GM21528 (cell line): ENCODE measurements at regions not wholly inside any gene's neighbourhood (a gene's known extent, or its start where the extent isn't known, plus 50 kb on each side); places are given as distances from the start of the nearest gene placed in this dataset.

Source experiments
- ATAC-seq: cut with Tn5 transposase; IDR thresholded peaks from one replicate; pipeline ENCODE4 v1.9.1; 2021; ENCODE audit warnings: mild to moderate bottlenecking, moderate library complexity; ENCODE audit not compliant: unreplicated experiment, low FRiP score

DNA sequence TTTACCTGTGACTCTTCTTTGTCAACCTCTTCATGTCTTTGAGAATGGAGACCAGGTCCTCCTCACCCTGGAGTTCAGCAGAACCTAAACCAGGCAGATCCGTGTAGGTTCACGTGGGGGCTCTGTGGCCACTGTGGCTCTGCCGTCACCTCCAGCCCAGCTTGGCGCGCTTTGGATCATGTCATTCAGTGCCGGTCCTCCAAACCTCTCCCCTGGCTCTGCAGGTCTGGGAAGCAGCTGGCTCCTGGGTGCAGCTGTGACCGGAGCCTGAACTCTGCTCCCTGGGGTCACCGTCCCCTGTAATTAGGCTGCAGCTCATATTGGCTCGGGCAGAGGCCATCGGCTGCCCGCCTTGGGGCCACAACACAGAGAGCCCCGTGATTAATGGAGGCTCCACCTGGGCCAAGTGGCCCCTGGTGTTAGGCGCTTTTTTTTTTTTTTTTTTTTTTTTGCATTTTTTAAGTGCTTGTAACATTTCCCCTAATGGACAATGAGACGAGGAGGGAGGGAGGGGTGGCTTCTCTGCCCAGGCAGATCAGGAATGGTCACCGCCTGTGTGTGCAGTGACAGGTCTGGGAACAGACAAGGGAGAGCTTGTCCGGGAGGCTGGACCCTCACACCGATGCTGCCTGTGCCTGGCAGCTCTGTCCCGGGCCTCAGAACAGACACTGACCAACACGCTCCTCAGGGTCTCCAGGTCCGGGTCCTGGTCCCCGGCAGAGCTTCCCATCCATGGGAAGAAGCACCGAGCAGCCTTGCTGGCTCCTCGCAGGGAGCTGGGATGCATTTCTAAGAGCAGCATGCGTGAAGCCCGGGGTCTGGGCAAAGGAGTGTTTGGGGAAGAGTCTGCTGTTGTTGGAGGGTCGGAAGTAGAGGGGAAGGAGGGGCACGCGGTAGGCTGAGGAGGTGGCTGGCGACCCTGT is 247.9 kb downstream of the SEC14L1 start:
- no peak for ATAC-seq

DNA sequence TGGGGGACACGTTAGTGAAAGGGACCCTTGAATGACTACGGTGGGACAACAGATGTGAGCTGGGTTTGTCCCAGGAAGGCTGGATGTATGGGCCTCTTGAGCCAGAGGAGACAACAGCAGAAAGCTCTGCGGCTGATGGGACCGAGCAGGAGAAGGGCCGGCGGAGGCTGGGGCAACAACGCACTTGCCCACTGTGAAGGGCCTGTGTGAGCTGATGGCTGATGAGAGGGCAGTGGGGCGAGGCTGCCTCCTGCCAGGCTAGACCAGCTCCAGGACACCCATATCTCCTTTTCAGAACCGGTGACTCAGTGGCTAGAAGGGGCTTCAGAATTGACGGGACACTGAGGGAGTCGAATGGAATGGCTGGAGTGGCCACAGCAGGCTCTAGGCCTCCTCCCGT is 250.1 kb downstream of the SEC14L1 start:
- no peak for ATAC-seq

DNA sequence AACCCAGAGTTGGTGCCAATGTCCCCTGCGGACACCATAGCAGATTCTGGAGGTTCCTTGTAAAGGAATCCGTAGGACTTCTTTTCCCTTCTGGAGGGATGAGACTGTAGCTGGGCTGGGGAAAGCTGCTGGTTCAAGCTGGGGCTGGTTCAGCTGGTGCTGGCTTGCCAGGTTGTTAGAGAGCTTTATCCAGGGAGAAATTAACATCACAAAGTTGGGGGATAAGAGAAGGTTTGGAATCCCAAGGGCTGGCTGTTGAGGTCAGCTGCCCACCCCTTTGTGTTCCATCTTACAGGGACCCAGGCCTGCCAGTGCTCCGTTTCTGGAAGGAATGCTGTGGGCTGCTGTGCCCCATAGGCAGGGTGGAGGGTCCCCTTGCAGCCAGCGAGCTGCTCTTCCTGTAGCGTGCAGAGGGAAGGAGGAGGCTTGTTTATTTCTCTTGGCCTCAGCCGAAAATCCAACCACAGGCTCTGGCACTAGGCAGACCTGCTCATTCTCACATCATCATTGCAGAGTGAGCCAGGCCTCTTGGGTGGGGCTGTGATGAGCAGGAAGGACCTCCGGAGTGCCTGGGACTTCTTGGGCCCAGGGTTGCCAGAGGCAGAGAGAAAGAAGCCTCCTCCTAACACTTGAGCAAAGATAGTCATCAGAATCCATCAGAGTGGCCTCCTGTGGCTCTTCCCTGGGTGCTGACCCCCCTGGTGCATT is 251.1 kb downstream of the SEC14L1 start:
- ATAC-seq = no peak

DNA sequence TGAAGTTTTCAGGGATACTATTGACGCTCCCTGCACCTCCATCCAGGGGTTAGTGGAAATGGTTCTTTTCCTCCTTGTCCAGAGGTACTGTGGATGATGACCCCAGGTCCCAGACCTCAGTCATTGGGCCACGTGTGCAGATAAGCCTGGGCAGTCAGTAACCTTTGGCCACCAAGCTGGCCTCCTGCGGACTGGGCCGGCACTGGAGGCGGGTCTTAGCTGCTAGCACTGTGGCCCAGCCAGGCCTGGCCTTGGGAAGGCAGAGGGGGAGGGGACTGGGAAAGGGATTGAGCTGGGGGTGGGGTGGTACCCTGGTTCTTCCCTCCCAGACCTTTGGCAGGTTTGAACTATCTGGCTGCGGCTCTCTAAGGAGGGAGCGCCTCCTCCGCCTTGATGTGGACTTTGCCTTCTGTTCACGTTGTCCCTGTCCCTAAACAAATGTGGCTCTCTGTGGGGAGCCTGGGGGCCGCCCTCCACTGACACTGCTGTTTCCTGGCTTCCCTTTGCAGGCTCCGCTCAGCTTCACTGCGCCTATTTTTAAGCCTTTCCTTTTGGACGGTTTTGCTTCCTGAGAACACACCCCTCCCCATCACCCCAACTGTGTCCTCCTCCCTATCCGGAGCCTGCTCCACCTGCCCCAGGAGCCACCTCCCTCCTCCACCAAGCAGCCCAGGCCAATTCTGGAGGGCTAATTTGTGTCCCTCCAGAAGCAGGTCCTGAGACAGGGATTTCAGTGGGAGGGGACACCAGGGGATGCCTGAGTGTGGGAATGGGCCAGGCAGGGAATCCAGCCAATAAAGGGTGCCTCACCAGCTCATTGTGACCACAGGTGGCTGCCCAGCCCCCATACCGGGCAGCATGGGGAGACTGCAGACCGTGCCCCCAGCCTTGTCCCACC is 251.9 kb downstream of the SEC14L1 start:
- ATAC-seq = no peak

- no peak for ATAC-seq
Measured at GRCh38 chr17:77393274-77393600, 252.5 kb downstream of the SEC14L1 start.

GRCh38 chr17:77393867-77394539 is 253.2 kb downstream of the SEC14L1 start:
- no peak for ATAC-seq

DNA sequence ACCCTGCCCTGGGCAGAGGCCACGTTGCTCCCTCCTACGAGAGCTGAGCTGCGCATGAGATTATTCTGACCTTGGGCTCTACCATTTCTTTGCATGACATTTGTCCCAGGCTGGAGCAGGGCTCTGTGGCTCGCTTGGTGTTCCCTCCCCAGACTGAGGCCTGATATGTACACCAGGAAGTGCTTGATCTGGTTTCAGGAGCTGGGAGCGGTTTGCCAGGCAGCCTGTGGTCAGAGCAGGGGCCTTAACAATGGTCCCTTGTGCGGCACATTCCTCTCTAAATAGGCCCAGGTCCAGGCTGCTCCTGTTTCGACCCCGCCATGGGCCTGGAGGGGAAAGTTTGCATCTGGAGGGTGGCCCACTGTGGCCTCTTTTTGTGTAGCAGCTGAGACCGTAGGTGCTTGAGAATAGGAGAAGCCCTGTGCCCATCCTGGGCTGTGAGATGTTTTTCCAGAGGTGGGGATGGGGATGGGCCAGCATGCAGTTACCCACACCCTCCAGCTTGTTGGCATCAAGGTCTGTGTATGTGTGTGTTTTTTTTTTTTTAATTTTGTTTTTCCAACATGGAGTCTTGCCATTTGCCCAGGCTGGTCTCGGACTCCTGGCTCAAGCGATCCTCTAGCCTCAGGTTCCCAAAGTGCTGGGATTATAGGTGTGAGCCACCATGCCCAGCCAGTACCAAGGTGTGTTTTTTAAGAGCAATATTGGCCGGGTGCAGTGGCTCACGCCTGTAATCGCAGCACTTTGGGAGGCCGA is 253.9 kb downstream of the SEC14L1 start:
- no peak for ATAC-seq

DNA sequence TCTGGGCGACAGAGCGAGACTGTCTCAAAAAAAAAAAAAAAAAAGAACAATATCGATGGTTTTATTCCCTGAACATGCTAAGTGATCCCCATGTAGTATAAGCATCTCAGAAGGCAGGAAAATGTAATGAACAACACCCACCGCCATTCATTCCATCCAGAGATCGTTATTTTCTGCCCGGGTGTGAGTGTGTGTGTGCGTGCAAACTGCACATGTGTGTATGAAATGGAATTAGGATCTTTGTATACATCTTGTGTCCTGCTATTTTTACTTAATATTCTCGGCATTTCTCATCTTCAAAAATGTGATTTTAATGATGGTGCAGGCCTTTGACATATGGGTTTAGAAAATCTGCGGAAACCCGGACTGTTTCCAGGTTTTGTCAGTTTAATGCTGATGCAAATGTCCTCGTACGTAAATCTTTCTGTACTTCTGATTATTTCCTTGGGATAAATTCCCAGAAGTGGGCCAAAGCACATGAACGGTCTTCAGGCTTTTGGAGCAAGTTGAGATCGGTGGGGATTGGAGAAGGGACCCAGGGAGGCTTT is 254.8 kb downstream of the SEC14L1 start:
- ATAC-seq = no peak

GRCh38 chr17:77396610-77397009 is 255.8 kb downstream of the SEC14L1 start:
- ATAC-seq = no peak

GRCh38 chr17:77398274-77398673 is 257.5 kb downstream of the SEC14L1 start:
- ATAC-seq = no peak

DNA sequence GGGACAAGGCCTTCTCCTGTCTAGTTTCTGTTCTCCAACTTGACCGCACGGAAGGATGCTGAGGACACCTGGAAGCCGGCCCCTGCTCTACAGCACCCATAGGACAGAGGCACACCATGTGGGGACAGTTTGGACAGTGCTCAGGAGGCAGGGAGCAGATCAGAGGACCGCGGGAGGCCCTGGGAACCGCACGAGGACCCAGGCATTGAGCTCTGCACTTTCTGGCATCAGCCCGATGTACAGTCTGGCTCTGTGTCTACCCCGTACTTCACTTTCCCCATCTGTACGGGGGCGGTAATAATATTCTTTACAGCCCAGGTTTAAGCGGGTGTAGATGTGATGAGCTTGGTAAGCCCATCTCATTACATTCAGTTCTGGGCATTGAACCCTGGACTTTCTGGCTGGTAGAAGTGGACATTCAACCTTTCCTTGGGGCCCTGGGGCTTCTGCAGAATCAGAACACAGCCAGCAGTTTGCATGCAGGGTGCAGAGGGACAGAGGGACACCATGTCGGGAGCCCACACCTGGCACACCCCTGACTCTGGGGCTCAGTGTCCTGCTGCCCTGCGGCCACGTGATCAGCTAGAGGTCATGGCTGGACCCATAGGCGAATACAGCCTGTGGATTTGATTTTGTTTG is 258.7 kb downstream of the SEC14L1 start:
- no peak for ATAC-seq

GRCh38 chr17:77400445-77400870 is 259.7 kb downstream of the SEC14L1 start:
- no peak for ATAC-seq

DNA sequence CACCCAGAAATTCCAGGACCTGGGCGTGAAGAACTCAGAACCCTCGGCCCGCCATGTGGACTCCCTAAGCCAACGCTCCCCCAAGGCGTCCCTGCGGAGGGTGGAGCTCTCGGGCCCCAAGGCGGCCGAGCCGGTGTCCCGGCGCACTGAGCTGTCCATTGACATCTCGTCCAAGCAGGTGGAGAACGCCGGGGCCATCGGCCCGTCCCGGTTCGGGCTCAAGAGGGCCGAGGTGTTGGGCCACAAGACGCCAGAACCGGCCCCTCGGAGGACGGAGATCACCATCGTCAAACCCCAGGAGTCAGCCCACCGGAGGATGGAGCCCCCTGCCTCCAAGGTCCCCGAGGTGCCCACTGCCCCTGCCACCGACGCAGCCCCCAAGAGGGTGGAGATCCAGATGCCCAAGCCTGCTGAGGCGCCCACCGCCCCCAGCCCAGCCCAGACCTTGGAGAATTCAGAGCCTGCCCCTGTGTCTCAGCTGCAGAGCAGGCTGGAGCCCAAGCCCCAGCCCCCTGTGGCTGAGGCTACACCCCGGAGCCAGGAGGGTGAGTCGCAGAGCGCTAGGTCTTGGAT is 261.5 kb downstream of the SEC14L1 start:
- no peak for ATAC-seq

GRCh38 chr17:77403854-77404253 is 263.1 kb downstream of the SEC14L1 start:
- no peak for ATAC-seq

DNA sequence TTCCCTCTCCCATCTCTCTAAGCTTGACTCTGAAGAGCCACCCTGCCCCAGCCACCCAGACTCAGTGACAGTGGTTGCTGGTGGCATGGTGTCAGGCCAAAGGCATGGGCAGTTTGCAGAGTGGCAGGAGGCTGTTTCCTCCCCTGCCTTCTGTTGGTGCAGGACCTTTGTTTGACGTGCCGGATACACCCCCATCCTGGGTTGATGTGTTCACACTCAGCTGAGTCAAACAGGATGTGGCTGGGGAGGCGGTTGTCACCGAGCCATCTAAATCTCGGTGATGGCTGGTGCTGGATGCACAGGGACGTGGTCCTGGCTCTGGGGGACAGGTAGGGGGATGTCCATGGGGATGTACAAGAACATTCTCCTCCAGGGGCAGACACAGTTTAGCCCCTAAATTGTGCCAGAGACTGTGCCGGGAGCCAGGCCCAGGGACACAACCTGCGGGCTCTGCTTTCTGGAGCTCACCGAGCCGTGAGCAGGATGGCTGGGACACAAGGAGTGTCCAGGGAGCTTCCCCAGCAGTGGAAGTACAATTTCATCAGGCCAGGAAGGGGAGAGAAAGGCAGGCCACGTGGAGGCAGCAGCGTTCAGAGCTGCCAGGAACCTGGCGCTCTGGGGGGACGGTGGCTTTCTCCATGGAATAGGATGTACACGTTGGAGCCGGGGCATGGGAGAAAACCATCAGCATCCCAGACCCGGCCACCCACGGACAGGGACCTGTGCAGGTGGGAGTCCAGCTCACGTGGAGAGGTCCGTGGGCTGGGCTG is 264.2 kb downstream of the SEC14L1 start:
- ATAC-seq = peak; percentile 56

- no peak for ATAC-seq
Measured at GRCh38 chr17:77405867-77406732, 265.3 kb downstream of the SEC14L1 start.
